H1 (cell line): ENCODE measurements at regions not wholly inside any gene's neighbourhood (a gene's known extent, or its start where the extent isn't known, plus 50 kb on each side); places are given as distances from the start of the nearest gene placed in this dataset.

Experiments
- FOSL1 ChIP-seq: IDR thresholded peaks from 2 replicates; pipeline ENCODE4 v1.6.1; 2011; ENCODE audit warnings: mild to moderate bottlenecking, low read depth, low read length, moderate library complexity; ENCODE audit not compliant: insufficient read depth
- POU5F1 ChIP-seq: IDR thresholded peaks from 2 replicates; pipeline ENCODE4 v1.6.1; 2011; ENCODE audit warnings: low read depth, mild to moderate bottlenecking, low read length, moderate library complexity
- SP4 ChIP-seq: IDR thresholded peaks from 2 replicates; pipeline ENCODE4 v1.6.1; 2012; ENCODE audit warnings: low read length, inconsistent platforms
- YY1 ChIP-seq: IDR thresholded peaks from 2 replicates; pipeline ENCODE4 v1.6.1; 2011; ENCODE audit warnings: low read depth, mild to moderate bottlenecking, low read length
- TF ChIP-seq, protein P1 (sequence below): IDR thresholded peaks from 2 replicates; pipeline ENCODE4 v1.6.1; 2012; ENCODE audit warnings: inconsistent platforms
- TF ChIP-seq, protein P2 (sequence below): IDR thresholded peaks from 2 replicates; pipeline ENCODE4 v1.6.1; 2012; ENCODE audit warnings: low read length, inconsistent platforms

DNA sequence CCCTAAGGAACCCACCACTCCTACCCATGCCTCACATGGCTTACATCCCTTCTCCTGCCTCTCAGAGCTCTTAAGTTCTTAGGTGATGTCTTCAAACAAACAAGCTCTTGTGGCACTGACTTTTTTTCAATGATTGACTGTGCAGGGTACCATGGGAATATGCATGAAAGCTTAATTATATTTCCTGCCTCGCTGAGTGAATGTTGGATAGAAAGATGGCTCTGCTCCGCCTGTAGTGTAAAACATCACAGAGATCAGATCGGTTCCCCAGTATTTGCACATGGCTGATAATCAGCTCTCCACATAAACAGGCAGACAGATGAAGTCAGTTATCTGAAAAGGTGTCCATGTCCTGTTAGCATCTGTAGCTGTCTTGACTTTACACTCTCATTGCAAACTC lies 820.8 kb downstream of the TDRD15 start (continued):
- TF ChIP-seq SP4 = no peak
- no peak for TF ChIP-seq POU5F1
- no peak for TF ChIP-seq YY1
- TF ChIP-seq, protein P1, sequence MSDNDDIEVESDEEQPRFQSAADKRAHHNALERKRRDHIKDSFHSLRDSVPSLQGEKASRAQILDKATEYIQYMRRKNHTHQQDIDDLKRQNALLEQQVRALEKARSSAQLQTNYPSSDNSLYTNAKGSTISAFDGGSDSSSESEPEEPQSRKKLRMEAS = no peak
- TF ChIP-seq, protein P2, sequence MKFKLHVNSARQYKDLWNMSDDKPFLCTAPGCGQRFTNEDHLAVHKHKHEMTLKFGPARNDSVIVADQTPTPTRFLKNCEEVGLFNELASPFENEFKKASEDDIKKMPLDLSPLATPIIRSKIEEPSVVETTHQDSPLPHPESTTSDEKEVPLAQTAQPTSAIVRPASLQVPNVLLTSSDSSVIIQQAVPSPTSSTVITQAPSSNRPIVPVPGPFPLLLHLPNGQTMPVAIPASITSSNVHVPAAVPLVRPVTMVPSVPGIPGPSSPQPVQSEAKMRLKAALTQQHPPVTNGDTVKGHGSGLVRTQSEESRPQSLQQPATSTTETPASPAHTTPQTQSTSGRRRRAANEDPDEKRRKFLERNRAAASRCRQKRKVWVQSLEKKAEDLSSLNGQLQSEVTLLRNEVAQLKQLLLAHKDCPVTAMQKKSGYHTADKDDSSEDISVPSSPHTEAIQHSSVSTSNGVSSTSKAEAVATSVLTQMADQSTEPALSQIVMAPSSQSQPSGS = no peak
- no peak for TF ChIP-seq FOSL1
